GM18870 (cell line): ENCODE measurements at regions not wholly inside any gene's neighbourhood (a gene's known extent, or its start where the extent isn't known, plus 50 kb on each side); places are given as distances from the start of the nearest gene placed in this dataset.

Source experiments
- ATAC-seq: cut with Tn5 transposase; IDR thresholded peaks from one replicate; pipeline ENCODE4 v1.9.1; 2021; ENCODE audit warnings: moderate library complexity; ENCODE audit not compliant: unreplicated experiment

DNA sequence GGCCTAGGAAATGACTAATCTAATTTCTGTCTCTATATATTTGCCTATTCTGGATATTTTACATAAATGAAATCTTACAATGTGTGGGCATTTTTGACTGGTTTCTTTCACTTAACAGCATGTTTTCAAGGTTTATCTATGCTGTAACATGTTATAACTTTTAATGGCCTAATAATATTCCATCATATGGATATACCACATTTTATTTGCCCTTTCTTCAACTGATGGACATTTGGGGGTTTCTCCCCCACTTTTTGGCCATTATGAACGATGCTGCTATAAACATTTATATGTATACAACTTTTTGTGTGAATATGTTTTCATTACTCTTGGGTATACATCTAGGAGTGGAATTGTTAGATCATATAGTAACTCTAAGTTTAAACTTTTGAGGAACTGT lies 357.3 kb upstream of the ADAMTS9 start:
- no peak for ATAC-seq

DNA sequence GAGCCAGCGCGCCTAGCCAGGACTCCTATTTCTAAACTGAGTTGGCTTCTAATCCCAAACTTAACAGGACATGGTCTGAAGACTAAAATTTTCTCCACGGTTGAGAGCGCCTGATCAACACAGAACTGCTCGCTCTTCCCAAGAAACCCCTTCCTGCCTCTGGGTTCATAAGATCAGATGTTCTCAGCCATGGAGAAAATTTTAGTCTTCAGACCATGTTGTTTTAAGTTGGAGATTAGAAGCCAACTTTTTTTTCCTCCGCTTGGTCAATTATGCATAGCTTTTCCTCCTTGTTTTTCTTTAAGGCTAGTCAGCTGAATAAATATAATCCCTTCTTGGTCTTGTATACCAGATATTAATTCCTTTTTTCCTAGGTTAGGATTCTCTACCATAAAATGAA lies 356.6 kb upstream of the ADAMTS9 start:
- no peak for ATAC-seq

DNA sequence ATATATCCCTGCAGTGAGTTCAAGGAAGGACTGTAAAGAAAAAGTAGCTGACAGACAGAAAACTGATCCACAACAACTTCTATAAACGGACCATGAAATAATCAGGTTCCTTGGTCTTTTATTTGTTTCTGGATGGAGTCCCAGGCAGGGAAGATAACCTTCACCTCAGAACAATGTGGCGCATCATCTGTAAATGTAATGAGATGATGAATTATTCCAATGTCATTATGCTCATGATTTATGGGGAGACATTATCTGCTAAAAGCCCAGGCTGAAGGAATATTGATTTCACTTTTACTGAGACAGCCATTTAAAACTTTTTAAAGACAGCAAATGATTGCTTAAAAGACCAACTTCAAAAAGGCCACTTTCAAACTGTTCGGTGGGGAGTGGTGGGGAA lies 354.9 kb upstream of the ADAMTS9 start:
- ATAC-seq: no peak

DNA sequence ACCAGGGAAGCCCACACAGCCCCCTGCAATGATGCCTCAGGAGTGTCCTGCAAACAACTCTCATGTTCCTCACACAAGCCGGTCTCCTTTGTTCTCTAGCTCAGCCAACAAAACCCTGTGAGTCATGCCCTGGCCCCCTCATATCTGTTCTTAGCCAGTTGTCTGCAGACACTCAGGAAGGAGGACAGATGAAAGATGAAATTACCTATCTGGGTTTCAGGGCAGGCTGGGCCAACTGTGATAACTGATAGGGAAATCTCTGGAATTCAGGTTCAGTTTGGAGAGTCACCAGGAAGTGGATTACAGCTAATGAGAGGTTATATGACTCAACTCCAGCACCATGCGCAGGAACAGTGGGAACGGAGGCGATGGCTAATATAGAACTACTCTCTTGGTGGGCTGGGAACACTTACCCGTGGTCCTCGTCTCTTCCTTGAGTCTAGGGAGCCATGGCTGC lies 352.0 kb upstream of the ADAMTS9 start:
- ATAC-seq: no peak

DNA sequence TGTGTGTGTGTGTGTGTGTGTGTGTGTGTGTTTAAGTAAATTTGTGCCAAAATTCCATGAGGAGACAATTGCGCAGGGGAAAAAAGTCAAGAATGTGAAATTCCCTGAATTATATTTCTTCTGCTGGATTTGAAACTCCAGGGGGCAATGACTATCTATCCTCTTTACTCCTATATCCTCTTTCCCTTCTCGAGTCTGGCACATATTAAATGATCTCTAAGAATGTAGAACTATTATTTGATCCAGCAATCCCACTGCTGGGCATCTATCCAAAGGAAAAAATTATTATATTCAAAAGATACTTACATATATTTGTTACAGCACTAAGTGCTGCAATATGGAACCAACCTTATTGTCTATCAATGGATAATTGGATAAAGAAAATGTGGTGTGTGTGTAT lies 350.1 kb upstream of the ADAMTS9 start:
- no peak for ATAC-seq

DNA sequence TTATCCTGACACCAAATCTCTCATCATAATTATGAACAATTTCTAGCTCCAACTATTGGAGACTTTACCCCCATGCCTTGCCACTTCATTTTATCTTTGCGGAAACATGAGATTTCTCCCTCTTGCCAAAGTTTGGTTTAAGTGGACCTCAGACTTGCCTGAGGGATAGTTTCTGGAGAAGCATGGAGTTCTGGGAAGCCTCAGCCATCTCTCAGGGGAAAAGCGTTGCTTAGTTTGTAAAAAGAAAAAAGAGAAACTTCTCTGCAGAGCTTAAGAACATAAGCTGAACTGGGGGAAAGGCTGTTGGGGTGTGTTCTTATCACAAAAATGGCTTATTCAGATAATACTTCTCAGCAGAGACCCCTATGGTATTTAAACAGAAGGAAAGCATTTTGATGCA lies 347.4 kb upstream of the ADAMTS9 start:
- no peak for ATAC-seq

DNA sequence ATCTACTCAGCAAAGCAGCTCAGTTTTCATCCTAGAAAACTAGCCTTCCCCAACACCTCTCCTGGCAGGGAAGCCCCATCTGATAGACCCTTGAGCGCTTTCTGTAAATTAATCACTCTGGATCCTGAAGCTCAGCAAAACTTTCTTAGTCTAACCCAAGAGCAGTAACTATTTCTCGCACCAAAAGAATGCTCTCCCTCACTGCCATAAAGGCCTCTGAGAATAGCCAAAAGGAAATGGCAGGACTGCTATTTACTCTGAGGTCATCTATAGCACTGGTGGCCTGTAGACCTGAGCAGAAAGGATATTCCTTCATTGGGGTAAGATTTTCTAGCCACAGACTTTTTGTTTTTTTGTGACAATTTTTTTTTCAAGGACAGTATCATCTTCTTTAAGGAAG lies 345.8 kb upstream of the ADAMTS9 start:
- no peak for ATAC-seq

DNA sequence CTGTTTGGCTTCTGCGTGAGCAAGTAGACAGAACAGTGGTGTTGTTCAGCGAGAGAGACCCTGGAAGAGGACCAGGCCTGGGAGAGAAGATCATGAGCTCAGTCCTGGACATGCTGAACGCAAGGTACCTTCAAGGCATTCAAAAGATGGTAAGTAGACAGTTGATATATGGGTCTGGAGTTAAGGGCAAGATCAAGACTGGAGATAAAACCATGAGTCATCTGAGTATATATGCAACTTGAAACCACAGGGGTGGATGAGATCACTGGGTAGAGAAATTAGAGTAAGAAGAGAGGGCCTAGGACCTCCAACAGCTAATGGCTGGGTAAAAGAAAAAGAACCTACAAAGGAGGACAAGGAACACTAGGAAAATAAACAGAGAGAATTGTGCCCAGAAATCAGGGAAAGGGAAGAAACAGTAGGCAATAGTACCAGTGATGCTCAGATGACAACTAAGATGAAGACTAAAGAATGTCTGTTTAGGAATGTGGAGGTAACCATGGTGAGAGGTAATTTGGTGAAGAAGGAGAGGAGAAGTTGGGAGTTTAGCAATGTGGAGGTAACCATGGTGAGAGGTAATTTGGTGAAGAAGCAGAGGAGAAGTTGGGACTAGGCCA lies 343.2 kb upstream of the ADAMTS9 start:
- ATAC-seq: no peak

DNA sequence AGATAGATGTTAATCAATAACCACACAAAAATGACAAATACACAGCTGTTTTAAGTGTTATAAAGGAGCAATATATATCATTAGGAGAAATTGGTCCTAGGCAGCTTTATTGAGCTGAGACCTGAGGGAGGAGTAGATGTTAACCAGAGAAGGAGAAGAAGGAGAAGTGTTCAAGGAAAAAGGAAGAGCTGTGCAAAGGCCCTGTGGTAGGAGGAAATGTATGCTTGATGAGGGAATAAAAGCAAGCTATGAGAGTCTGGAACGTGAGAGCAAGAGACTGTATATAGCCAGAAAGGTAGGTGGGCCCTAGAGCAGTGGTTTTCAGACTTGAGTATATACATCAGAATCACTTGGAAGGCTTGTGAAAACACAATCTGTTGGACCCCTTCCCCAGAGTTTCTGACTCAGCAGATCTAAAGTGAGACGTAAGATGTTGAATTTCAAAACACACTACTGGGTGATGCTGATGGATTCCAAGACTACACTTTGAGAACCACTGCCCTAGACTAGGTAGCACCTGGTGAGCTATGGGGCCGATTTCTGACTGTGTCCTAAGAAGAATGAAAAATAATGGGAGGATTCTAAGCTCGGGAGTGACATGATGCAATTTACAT lies 342.3 kb upstream of the ADAMTS9 start:
- no peak for ATAC-seq

DNA sequence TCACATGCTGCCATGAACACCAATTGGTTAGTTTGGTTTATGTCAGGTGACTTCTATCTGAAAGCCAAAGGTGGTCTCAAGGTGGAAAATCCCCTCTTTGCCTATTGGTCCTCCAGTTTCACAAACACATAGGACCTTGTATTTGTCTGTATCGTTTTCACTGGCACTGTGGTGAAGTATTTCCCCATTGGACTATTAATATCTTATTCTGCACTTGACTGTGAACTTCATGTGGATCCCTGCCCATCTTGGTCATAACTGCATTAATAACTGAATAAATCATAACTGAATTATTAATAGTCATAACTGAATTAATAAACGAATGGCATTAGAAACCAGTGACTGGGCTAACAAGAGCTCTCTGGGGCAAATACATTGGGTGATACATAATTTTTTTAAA lies 341.3 kb upstream of the ADAMTS9 start:
- ATAC-seq: no peak

DNA sequence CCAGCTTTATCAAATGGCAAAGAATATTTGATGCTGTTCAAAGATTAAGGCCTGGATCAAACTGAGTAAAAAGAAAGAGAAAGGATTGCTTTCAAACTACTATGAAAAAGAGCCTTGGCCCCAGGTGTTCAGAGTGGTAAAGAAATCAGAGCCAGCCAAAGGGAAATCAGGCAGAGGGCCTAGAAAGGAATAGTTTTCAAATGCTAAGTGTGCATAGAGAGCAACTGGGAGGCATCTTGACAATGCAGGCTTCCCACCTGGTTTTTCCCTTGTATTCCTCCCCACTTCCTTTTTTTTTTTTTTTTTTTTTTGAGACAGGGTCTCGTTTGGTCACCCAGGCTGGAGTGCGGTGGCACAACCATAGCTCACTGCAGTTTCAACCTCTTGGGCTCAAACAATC lies 340.2 kb upstream of the ADAMTS9 start:
- no peak for ATAC-seq

DNA sequence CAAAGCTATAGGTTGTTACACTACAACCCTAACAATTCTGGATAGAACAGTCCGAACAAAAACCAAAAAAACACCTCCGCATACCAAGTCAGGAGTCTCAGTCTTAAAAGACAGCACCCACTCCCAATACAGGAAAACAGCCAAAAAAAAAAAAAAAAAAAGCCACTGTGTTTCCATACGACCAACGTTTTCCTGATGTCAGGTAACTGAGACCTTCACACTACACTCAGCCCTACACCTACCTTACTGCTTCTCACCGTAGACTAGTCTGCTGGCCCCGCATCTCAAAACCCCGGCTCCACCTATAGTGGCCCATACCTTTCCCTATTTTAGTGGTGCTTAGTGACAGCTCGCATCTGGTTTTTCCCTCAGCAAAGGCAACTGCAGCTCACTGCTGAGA lies 339.5 kb upstream of the ADAMTS9 start:
- no peak for ATAC-seq

DNA sequence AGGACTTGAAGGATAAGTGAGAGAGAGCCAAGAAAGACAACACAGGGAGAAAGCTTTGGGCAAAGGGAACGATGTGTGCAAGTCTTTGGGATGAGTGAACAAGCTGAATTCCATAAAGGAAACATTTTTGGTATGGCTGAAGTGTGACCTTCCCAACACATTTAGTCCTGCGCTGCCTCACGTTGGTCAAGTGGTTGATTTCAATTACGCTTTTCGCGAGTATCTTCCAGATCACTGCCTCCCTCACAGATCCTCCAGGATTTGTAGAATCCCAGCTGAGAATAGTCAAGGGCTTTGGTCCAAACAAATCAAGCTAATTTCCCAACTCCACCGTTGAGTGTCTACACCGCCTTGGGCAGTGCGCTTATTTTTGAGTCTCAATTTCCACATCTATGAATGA lies 338.4 kb upstream of the ADAMTS9 start:
- no peak for ATAC-seq

DNA sequence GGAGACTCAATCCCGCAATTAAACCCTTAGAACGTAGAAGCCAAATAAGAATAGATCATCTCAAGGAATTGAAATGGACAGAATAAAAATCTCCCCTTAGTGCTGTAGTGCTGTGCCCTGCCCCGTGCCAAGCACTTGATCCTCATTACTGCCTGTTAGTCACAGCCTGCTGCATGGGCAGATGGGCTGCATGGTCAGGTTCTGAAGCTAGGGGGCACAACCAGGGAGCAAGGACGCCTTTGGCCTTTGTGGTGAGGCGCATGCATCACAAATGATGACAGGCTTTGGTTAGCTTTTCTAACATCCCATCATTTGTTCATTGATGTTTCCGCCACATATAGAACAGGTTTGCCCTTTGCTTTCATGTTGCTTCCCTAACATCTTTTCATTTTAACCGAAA lies 336.3 kb upstream of the ADAMTS9 start:
- ATAC-seq: no peak

DNA sequence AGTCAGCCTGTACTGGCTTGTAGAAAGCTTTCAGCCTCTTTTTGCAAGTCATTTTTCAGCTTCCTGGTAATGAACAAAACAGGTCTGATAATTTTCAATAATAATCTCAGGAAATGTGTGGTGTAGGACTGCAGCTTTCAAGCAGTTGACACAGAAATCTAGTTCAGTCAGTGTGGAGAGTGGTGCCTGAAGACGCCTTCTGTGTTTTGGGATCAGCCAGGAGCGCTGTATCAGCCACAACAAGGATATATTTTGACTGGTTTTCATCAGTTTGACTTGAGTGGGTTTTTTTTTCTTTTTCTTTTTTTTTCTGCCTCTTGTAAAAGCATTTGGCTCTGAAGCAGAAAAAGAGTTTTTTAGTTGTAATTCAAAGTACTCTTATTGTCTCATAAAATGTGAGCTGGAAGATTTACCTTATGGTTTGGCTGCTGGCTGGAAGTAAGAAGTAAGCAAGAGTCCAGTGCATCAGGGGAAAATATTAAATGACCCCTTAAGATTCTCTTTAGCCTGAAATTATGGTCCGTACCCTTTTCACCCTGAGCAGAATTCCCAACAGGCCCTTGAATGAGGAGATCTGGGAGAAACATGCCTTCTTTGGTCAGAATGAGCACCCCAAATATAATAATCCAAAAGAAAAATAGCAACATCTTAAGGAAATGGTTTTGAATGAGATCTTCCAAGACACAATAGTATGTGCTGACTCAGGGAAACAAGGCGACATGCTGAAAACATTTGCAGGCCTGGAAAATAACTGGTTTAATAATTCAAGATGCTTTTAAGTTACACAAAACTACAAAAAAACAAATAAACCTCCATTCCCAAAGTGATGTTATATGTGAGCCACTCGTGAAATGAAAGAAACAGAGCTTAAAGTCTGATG lies 332.7 kb upstream of the ADAMTS9 start:
- no peak for ATAC-seq

DNA sequence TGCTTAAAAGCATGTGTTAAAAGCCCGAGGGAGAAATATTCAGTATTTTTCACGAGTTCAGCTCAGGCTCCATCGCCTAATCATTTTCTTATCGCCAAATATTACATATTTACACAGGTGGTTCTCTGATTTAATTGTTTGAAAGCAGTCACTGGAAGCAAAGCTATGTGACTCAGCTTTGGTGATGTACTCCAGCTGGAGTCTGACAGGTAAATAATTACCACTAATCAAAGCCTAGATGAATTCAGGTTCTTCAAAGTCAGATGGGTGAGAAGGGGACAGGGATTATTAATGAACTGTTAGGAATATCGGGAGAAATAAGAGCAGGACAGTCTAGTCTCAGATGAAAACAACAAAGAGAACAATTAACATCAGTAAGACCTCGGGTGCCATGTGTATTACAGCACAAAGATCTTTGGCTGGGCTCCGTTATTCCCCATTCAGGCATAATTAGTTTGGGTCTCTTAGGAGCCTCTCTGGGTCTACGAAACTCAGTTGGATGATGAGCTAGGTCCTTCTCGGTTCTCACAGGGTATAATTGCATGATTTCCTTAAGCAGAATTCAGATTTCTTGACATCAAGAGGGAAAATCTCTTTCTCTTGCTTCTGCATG lies 331.7 kb upstream of the ADAMTS9 start:
- ATAC-seq: no peak

DNA sequence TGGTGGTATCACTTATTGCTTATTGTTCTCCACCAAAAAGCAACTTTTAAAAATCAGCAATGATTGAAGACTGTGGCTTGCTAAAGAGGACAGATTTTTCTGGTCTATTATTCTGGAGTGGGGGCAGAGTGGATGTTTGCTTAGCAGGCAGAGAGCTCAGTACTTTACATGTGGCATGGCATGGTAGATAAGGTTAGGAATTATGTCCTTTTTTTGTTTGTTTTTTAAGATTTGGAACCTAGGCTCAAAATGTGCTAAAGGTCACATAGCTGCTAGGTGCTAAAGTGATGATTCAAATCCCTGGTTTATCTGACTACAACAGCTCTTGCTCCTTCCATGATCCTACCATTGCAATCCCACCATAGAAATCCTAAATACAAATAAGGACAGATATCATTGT lies 331.0 kb upstream of the ADAMTS9 start:
- no peak for ATAC-seq

DNA sequence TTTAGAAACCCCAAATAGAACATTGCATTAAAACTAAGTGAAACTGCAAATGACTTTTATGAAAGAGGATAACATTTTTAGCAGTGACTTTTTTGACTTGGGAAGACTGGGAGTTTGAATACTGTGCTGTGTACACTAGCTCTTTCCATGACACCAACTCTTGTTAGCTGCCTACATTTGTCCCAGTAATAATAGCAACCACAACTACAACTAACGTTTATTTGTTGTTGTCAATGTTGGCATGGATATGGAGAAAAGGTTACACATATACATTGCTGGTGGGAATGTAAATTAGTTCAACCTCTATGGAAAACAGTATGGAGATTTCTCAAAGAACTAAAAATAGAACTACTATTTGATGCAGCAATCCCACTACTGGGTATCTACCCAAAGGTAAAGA lies 329.6 kb upstream of the ADAMTS9 start:
- ATAC-seq: no peak

DNA sequence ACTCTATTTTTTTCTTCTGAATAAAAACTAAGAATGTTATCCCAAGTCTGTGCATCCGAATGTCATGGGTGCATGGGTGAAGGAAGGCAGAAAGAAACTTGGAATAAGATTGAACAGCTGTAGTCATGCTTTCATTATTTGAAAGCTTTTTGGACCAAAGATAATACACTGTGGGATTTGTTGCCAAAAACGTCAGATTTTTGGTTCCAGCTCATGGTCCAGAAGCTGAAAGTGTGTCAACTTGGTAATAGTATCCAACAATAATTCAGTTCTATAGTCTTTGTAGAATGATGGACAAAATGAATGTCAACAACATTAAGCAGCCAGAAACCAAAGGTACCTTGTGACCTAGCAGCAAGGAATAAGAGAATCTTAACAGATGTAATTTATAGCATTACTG lies 327.9 kb upstream of the ADAMTS9 start:
- ATAC-seq: no peak

DNA sequence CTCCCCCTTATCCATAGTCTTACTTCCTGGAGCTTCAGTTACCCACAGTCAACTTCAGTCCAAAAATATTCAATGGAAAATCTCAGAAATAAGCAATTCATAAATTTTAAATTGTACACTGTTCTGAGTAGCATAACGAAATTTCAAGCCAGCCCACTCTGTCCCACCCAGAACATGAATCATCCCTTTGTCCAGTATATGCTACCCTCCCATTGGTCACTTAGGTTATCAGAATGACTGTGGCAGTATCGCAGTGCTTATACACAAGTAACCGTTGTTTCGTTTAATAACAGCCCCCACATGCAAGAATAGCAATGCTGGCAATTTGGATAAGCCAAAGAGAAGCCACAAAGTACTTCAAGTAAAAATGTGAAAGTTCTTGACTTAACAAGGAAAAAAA lies 325.3 kb upstream of the ADAMTS9 start:
- no peak for ATAC-seq

DNA sequence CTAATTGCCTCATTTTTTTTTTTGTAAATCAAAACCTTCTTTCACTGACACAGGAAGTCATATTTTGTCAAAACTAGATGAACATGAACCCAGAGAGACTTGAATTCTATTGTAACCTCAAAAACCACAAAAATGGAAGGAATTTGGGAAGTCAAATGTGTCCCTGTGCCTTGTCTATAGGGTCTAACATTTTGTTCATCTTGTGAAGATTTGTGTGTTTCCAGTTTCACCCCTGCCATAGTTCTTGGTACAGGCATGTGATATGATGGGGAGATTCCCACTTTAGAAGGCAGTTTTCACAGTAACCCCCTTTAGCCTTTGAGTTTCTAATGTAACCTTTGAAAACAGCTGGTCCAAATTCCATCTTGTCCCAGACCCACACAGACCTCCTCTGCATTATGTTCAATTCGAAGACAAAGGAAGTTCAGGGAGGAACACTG lies 318.5 kb upstream of the ADAMTS9 start:
- ATAC-seq: no peak

DNA sequence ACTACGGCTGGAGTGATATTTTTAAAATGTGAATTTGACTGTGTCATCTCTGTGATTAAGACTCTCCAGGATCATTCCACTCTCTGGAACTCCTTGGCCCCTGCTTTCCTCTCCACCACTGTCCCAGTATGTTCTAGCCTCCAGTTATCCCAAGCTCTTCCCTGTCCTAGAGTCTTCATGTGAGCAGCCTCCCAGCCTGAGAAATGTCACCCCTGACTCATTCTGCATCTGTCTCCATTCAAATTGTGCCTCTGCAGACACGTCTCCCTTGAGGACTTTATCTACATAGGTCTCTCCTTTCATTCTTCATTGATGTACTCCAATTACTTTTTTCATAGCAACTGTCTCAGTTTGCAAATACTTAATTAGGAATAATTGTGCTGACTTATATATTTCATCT lies 317.7 kb upstream of the ADAMTS9 start:
- no peak for ATAC-seq
